IPS DF 4.7 (cell line): ENCODE measurements at regions not wholly inside any gene's neighbourhood (a gene's known extent, or its start where the extent isn't known, plus 50 kb on each side); places are given as distances from the start of the nearest gene placed in this dataset.

Source experiments
- DNase-seq: peaks from one replicate; pipeline ENCODE4 v3.0.0-alpha.2; 2013; ENCODE audit warnings: low spot score; ENCODE audit errors: extremely low read depth

DNA sequence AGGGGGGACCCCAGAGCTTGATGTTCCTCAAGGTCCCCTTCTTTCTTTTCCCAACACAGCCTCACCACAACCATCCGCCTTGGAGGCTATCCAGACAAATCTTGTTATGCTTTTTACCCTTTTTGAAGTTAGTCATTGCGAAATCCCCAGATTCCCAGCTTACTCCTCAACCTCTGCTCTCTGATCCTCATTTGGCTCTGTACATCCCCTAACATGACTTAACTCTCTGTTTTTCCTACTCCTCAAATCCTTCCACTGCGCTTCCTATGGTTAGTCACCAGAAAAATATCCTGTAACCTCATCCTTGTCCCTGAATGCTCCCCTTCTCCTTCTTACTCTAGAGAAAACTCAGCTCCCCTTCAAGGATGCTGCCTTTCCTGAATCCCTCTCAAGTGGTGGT, 189.1 kb upstream of the POU3F1 start:
- DNase-seq, result no peak

DNA sequence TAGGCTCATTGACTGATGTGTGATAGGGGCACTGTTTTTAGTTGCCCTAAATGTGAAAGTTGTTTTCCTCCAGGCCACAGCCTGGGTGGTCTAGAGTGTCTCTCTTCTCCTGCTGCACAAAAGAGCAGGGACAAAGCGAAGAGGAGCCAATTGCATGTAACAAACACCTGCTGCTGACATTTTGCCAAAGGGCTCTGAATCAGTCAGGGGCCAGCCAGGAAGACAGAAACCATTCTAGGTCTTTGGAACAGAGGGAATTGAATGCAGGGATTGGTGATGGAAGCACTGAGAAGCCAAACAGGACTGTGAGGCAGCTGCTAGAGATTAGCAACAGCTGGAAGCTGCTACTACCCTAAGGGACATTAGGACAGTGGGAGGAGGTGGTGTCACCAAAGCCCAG, 185.3 kb upstream of the POU3F1 start:
- no peak for DNase-seq

DNA sequence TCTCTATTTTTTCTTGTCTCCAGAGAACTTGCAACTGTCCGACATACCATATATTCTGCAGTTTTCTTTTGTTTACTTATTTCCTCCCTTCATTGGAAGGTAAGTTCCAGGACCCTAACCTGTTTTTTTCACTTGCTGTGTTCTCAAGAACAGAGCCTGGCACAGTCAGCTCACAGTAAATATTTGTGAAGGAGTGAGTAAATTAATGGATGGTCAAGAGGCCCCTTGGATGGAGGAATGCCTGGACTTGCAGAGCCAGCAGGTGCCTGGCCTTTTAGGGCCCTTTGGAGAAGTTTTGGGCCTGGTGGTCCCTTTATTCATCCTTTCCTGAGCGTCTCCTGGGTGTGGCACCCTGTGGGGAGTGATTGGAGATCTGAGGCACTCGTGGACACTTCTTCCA, 182.1 kb upstream of the POU3F1 start:
- DNase-seq, result no peak

DNA sequence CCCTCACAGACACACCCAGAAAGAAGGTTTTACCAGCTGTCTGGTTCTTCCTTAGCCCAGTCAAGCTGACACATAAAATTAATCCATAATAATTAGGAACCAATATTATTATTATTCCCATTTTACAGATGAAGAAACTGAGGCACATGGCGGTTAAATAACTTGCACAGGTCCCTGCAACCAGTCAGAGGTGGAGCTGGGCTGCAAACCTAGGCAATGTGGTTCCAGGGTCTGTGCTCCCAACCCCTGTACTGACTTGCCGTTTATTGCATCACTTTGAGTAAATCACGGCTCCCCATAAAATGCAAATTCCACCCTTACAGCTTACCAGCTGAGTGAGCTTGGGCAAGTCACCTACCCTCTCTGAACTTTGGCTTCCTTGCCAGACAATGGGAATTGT, 179.2 kb upstream of the POU3F1 start:
- no peak for DNase-seq

DNA sequence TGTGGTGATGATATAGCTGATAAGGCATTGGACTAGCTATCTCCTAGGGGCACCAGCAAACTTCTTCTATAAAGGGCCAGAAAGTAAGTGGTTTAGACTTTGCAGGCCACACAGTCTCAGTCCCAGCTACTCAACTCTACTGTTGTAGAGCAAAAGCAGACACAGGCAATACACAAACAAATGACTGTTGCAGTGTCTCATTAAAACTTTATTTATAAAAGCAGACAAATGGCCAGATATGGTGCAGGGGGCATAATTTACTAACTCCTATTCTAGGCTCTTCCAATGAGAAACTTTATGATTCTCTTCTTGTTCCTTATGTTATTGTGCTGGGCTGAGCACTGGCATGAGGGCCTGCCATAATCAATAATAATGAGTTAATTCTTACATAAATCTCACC, 176.8 kb upstream of the POU3F1 start:
- no peak for DNase-seq

DNA sequence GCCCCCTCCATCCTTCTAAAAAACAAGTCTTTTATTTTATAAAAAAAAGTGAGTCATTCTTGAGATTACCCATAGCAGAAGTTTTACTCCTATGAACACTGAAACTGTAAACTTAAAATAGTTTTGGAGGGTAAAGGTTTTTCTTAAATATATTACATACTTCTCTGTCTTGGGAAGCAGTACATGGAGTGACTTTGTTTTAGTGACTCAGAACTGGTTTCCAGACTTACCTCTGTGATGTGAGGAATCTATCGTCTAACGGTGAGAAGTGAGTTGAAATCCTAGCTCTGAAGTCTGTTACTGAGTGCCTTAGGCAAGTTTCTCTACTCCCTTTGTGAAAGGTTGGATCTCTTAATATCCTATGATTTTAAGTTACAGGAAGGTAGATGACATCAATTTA, 176.3 kb upstream of the POU3F1 start:
- no peak for DNase-seq

DNA sequence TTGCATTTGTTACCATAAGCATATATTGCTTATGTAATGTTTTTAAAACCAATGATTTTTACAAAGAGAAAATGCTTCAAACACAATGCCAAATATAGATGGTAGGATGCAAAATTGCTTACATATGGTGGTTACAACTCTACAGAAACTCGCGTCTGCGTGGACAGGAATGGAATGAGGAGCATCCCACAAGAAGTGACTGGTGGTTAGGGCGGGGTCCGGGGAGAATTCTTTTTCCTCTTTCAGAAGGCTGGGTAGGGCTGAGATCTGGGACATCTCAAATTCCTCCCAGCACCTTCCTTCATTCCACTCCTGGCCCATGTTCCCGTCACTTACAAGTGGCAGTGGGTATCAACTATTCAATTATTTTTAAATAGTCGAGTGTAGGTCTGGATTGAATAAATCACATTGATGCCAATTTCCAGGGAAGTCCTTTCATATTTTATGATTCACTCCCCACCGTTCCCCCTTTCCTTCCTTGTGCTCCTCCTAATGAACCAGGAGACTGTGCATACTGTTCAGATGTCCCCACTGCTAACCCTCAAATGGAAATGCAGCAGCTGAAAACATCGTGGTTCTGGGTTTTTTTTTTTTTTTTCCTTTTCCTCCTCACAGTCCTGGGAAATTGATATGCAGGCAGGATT, 174.5 kb upstream of the POU3F1 start:
- DNase-seq, result no peak

DNA sequence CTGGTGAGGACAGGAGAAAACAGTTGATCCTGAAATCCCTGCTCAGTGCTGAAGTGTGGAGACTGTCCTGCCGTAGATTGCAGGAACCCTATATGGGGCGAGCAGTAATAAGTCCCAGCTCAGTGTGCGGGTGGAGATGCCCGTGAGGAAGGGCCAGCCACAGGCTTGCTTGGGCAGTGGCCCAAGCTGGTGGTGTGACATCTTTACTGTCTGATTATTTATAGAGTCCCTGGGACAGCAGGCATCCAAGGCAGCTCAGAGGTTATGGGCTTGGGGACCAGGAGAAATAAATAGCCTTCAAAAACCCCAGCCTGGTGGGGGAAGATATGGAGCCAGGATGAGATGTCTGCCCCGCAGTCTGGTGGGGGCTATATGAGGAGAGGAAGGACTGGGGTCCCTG, 170.7 kb upstream of the POU3F1 start:
- no peak for DNase-seq

DNA sequence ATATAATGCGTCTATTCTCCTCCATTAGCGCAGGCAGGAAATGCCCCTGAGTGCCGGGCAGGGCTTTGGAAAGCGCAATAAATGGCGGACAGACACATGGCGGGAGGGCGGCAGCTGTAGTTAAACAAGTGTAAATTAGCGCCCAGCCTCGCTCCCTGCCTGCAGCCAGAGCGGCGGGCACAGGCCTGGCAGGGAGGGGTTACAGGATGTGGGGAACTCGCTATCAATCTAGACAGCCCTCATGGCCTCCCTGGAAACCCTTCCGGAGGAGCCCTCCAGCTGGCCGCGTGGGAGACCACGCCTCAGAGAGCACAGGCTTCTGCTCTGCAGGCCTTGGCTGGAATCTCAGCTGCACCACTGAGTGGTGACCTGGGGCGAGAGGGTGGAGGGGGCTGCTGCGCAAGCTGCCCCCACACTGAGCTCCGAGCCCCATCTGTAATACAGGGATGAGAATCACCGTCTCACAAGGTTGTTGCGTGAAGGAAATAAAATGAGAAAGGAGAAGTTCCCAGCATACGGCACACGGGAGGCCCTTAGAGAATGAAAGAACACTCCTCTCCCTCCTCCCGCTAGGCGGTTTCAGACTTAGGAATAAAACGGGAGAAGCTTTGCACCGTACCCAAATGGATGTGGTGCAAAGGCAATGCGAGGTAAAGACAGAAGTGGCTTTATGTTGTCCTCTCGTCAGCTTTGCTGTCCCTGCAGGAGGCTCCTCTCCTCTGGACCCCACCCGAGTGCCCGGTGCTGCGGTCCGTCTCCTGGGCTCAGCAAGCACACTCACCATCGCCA, 167.2 kb upstream of the POU3F1 start:
- no peak for DNase-seq

DNA sequence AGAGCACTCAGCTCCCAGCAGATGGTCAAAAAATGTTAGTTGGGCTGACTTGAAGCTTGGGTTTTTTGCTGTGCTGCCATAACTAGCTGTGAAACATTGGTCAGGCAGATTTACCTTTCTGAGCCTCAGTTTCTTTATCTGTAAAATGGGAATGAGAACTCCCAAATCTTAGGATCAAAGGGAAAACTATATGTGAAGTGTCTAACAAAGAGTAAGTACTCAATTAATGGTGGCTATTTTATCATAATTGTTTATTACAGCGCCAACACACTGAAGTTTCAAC, 164.2 kb upstream of the POU3F1 start:
- no peak for DNase-seq

DNA sequence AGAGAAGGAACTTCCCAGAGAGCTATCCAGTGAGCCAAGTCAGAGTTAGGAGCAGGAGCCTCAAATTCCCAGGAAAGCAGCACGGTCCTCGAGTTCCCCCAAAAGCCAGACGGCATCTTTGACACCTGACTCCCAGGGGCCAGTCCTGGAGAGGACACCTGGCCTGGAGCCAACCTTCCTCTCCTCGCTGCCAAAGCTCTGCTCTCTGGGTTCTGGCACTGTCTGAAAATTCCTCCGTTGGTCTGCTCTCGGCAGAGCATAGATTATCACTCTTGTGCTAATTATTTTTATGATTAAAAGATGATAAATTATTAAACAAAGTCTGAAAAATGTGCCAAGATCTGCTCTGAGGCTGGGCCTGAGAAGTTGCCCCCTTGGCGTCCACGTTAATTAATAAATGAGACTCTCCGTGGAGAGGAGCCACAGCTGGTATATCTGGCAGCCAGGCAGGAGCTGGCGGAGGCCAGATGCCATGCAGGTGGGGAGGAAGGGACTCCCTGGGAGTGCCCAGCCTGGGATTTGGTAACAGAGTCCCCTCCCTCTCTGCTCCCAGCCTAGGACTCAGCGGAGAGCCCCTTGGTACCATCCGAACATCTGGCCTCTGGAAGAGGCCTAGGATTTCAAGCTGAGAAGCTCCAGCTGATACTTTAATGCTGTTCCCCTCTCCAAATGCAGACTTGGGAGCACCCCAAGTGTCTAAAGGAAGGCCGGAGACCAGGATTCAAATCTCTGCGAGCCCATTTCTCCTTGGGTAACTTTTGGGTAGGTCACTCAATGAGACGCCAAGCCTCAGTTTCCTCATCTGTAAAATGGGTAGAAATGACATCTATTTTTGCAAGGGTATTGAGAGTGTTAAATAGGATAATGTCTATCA, 163.7 kb upstream of the POU3F1 start:
- DNase-seq, result no peak

DNA sequence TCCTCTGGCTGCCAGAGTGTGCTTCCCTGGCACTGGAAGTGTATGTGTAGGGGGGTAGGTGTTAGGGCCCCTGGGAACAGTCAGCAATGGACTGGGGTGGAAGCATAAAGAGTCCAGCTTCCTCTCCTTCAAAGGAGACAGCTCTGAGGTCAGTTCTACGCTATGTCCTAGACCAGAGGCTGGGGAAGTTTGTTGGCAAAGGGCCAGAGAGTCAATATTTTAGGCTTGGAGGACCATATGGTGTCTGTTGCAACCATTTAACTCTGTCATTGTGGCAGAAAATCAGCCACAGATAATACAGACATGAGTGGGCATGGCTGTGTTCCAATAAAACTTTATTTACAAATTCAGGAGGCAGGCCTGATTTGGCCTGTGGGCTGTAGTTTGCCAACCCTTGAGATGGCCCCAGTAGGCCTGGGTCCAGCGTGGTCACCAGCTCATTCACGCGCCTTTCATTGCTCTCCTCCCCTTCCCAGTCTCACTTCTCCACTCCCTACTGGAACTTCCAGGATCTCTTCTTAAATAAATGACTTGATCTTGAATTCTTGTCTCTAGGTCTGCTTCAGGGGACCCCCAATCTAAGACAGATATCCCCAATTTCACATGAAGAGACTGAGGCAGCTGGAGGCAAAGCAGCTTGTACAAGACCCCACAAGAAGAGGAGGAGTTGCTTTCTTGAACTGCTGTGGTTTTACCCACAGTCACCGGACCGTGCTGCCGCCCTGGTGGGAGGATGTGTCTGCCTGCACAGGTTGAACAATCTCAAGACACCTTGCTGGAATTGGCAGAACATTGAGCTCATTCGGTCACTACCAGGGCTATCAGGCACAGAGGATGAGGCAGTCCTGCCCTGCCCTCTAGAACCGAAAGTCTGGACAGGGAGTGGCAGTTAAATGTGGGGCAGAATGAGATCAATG, 162.4 kb upstream of the POU3F1 start:
- DNase-seq, result no peak

DNA sequence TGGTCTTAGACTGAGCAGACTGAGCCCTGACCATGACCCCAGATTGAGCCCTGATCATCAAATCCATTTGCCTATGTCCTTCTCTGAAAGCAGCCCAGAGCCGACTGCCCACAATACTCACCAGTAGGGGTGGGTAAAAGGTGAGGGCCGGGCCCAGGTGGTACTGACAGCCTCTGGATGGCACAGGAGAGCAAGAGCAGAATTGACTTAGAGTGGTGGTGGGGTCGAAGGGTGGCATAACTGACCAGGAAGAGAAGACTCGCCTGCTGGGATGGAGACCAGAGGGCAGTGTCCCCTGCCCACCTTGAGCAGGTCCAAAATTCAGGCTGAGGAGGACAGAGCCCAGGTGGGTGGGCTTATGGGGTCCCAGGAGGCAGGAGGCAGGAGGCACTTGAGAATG, 161.3 kb upstream of the POU3F1 start:
- DNase-seq, result no peak

DNA sequence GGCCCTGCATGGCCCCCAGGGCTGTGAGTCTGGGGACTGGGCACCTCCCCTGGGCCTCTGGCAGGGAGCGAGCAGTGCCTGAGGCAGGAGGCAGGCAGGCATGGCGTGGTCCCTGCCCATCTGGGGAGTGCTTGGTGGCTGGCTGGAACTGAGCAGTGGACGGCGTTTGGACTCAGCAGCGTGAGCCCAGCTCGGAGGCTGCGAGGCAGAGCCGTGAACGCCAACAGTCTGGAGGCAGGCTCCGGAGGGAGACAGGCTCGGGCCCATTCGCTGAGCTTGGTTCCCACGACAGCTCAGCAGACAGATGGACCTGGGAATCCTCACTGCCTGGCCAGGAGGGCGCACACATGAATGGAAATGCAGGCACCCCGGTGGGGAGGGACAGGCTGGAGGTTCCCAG, 160.7 kb upstream of the POU3F1 start:
- no peak for DNase-seq

DNA sequence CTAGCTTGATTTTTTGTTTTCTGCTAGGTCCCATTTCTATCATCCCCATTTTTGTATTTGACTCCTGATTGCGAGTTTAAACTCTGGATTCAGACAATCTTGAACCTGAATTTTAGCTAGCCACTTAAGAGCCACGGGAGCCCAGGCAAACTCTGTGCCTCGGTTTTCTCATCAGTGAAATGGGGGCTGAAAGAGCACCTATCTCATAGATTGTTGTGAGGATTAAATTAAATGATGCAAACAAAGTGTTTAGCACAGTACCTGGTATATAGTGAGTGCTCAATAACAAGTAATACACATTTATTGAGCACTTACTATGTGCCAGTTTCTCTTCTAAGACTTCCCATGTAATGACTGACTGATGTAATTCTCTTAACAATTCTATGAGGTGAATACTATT, 158.1 kb upstream of the POU3F1 start:
- no peak for DNase-seq

DNA sequence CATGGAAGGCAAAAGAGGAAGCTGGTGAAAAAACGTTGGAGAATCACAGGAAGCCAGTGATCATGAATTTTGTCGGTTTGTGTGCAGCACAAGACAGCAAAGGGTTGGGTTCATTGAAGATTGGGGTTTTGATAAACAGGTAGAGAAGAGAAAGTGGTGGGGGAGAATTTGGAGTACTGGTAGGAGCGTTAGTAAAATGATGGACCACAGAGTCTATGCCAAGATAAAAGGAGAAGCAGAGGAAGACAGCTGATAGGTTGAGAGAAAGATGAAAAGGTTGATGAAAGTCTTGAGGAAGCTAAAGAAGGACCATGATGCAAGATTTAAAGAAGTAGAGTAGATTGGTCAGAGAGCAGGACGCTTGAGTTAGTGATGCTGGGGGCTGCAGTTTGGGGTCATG, 156.8 kb upstream of the POU3F1 start:
- DNase-seq, result no peak

DNA sequence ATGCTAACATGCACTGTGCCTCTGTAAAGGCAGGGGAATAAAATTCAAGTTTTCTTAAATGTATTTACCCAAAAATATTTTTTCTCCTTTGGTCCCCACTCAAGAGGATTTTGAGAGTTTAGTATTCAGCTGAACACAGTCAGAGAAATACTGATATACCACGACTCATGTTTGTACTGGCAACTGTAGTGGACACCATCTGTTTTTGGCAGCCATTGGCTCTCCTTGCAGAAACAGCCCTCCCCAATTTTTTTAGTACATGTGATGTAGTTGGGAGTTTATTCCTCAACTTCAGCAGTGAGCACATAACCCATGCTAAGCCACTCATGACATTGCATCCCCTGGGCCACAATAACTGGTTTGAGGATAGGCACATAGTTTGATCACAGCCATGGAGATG, 154.8 kb upstream of the POU3F1 start:
- DNase-seq, result no peak

DNA sequence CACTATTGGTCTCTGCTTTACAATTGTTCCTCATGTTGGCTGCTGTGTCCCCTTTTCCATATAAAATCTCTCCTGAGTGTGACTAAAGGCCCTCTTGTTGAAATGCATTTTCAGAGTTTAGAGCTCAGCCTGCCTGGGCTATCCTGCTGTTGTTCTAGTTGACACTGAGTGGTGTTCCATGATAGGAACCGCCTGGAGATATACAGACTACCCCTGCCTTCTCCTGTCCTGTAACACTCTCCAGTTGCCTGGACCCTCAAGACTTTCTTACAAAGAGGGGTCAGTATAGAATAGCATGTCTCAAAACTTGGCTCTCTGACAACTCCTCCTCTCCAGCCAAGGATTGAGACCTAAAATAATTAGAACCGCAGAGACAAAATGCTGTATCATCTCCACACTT, 152.0 kb upstream of the POU3F1 start:
- no peak for DNase-seq

DNA sequence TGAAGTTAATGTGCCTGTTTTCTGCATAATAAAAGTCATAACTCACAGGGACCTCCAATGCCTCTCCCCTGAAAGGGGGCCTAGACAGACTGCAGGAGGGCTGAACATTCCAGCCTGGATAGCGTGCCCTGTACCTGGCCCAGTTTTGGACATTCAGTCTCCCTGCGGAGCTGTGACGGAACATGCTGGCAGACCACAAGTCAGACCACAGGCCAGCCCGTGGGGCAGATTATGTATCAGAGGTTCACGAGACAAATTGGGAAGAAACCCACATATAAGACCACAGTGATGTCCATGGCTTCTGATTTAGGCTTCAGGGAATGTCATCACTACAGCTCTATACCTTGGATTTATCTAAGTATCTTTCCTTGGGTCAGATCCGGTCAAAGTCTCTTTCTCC, 151.5 kb upstream of the POU3F1 start:
- DNase-seq, result no peak

DNA sequence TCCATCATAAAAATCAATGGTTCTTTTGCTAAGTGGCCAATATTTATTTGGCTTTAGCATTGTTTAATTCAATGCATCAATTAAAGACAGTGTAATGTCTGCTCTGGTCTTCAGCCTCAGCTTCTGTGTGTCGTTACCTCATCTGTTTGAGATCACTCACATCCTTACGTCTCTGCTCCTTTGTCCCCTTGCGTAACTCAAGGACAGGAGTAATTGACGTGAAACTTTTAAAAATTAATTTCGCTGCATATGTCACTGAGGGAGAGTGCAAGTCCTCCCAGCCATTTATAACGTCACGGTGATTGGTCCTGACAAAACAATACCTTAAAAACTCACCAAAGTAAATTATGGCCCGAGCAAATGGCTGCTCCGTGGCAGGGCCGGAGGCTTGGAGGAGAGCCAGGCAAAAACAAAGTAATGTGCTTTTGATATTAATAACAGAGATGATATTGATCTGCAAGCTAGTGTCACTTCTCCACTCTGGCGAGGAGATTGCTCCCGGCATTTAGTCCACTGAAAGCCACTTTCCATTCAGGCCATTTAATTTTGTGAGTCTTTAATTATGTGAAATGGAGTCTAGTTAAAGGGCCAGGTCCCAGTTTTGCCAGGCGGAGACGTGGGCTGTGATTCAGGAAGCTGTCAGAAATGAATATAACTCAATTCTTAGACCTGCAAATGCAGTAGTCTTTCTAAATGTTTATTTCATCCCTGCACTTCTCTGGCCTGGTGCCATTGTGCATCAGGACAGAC, 150.9 kb upstream of the POU3F1 start:
- DNase-seq, result no peak

DNA sequence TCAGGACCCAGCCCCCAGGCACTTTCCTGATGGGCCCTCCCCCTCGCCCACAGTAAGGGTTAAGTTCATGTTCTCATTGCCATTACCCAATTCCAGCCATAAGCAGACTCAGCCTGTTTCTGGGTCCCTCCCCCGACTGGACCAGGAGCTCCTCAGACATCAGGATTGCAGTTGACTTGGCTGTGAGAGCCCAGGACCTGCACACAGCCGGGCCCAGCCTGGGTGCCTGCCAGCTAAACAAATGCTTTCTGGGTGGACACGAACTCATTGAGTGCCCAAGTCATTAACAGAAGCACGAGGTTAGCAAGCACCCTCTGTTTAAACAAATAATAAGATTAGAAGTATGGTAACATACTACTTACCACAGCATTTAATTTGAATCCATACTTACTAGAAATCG, 147.9 kb upstream of the POU3F1 start:
- DNase-seq, result no peak
